HTR-8/SVneo (cell line): ENCODE measurements at regions not wholly inside any gene's neighbourhood (a gene's known extent, or its start where the extent isn't known, plus 50 kb on each side); places are given as distances from the start of the nearest gene placed in this dataset.

ENCODE experiments used
- DNase-seq: peaks from one replicate; pipeline ENCODE4 v3.0.0; 2011; ENCODE audit warnings: low spot score, mixed read lengths; ENCODE audit not compliant: insufficient read length
- FAIRE-seq: peaks from 2 replicates; lab custom pipeline; 2011; peaks lifted over from hg19 to GRCh38; lab: Jason Lieb, UNC

GRCh38 chr2:21657445-21657844 lies 533.7 kb downstream of the TDRD15 start:
- no peak for DNase-seq
- no peak for FAIRE-seq

DNA sequence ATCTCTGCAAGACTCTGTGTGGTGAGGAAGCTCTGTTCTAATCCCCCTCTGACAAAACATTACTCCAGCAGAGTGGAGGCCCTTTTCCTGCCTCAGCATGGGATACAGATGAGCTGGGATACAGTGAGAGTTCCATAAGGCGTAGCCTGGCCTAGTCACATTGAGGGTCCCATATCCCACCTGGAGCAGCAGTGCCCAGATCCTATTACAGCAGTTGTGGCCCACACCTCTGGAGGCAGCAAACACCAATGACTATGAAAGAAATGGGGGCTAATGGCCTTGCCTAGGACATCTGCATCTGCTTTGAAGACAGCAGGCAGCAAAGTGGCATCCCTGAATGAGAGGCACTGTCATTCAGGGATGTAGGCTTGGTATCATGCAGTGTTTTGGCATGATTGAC lies 534.5 kb downstream of the TDRD15 start:
- FAIRE-seq, result no peak
- DNase-seq, result no peak

DNA sequence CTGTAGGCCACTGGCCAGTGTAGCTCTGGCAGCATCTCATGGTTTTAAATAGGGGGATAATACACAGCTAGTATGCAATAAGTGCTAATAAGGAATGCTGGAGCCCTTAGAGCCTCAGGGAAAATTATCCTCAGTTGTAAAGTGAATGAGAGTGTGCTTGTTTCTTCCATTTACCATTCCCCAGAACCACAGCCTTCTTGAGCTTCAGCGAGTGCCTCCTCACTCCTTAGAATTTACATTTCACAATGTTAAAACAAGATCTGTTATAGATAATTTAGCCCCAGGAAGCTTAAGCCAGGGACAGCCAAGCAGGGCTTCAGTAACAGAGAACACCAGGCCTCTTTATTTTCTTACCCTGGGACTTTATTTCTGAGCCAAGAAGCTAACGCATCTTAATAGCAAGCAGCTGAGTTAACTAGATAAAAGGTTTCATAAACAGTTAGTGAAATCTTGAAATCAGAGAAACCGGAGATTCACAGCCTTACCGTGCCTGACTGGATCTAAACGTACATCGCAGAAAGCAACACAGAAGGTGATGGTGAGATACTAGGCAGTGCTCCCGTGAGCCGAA lies 535.2 kb downstream of the TDRD15 start:
- no peak for DNase-seq
- FAIRE-seq, result no peak

GRCh38 chr2:21664083-21664482 lies 540.3 kb downstream of the TDRD15 start:
- DNase-seq (no peak), FAIRE-seq (no peak)

- FAIRE-seq, result no peak
- no peak for DNase-seq
Observed at GRCh38 chr2:21667638-21668037, 543.9 kb downstream of the TDRD15 start.

GRCh38 chr2:21668078-21668710 lies 544.4 kb downstream of the TDRD15 start:
- no peak for DNase-seq
- no peak for FAIRE-seq

DNA sequence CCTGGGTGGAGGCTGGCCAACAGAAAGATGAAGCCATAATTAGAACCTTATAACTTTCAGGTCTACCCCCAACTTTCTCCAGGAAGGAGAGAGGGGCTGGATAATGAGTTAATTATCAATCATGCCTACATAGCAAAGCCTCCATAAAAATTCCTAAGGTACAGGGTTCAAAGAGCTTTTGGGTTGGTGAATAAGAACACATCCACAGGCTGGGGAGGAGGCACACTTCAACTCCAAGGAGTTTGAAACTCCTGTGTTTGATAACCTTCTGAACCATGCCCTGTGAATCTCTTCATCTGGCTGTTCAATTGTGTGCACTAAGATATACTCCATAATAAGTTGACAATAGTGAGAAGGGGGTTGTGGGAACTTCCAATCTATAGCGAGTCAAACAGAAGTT lies 552.3 kb downstream of the TDRD15 start:
- DNase-seq (no peak), FAIRE-seq (no peak)

GRCh38 chr2:21676676-21677075 lies 552.9 kb downstream of the TDRD15 start:
- FAIRE-seq, result no peak
- no peak for DNase-seq

DNA sequence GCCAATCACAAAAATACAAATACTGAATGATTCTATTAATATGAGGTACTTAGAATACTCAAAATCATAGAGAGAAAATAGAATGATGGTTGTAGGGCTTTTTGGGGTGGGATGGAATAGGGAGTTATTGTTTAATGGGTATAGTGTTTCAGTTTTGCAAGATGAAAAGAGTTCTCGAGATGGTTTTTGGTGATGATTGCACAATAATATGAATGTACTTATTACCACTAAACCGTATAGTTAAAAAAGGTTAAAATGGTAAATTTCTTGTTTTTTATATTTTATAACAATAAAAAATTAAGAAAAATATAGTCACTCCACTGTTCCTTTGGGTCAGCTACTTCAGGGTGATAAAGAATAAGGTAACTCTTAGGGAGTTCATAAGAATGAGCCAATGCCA lies 560.1 kb downstream of the TDRD15 start:
- no peak for FAIRE-seq

GRCh38 chr2:21687589-21687988 lies 563.8 kb downstream of the TDRD15 start:
- no peak for FAIRE-seq
- no peak for DNase-seq

More for the DNA sequence above, 560.1 kb downstream of the TDRD15 start:
- DNase-seq, result no peak

GRCh38 chr2:21690005-21690404 lies 566.2 kb downstream of the TDRD15 start:
- DNase-seq (no peak), FAIRE-seq (no peak)

GRCh38 chr2:21693081-21693480 lies 569.3 kb downstream of the TDRD15 start:
- FAIRE-seq (no peak), DNase-seq (no peak)

DNA sequence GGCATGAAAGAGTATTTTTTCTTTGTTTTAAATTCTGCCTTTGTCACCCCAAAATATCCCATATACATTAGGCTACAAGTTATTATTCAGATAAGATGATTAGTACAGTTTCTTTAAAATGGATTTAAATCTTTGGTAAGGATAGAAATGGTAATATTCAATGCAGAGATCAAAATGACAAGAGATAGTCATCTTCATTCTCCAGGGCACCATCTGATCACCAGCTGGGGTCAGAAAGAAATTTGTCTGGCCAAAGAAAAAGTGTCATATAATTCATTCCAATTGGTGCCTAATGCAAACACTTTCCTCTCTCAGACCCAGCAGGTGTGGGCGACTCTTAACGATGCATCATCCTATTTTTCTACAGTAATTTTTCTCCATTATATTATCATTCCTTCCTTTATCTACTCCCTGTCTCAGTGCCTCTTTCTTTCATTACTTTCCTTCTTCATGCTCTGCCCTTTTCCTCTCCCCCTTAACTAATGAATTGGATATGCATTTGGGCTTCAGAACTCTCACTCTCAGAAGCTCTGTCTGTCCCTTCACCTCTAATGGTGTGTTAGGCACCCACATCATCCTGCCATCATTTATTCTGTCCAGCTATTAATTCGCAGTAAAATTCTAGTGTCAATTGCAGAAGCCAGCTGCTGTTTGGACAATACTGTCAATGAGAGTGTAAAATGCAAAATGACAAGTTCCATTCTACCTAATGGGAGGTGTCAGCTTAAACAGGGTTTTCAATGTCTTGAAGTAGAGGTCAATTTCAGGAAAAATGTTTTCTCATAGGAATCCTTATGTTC lies 570.5 kb downstream of the TDRD15 start:
- no peak for DNase-seq
- no peak for FAIRE-seq

DNA sequence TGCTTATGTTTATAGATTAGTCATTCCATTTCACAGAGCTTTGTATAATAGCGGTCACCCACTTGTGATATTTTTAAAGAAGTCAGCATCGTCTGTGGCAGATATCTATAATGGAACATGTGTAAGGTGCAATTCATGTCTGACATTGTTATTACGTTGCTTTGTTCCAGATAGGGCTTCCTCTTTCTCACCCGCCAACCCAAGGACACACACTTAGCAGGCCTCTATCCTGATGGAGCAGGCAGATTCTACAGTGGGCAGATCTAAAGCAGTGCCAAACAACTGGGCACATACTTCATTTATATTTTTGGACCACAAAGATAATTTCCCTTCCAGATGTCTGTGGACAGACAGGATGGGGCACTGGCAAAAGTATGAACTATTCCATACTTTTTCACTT lies 573.1 kb downstream of the TDRD15 start:
- FAIRE-seq, result no peak
- DNase-seq, result no peak

DNA sequence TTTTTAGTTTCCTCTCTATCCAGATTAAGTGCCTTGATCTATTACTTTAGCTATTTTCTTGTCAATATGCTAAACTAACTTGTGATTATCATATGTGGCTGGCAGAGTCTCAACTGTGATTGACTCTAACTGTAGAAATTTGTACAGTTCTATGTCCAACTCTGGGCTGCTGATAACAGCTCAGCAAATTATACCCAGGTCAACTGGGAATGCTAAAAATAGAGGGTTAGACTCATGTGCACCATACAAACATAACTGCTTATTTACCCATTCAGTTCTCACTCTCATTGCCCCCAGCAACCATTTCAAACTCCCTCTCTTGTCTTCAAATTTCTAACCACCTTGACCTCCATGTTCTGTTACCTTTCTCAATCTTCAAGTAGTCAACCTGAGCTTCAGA lies 576.9 kb downstream of the TDRD15 start:
- DNase-seq, result no peak

GRCh38 chr2:21710031-21710430 lies 586.3 kb downstream of the TDRD15 start:
- DNase-seq (no peak), FAIRE-seq (no peak)

More for the DNA sequence above, 576.9 kb downstream of the TDRD15 start:
- FAIRE-seq, result no peak

DNA sequence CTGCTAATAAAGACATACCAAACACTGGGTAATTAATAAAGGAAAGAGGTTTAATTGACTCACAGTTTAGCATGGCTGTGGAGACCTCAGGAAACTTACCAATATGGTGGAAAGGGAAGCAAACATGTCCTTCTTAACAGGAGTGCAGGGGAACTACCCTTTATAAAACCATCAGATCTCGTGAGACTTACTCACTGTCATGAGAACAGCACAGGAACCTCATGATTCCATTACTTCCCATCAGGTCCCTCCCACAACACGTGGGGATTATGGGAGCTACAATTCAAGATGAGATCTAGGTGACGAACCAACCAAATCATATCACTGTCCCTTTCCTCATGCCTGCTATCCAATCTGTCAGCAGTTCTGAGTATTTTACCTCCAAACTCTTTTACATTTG lies 586.7 kb downstream of the TDRD15 start:
- no peak for DNase-seq
- no peak for FAIRE-seq

DNA sequence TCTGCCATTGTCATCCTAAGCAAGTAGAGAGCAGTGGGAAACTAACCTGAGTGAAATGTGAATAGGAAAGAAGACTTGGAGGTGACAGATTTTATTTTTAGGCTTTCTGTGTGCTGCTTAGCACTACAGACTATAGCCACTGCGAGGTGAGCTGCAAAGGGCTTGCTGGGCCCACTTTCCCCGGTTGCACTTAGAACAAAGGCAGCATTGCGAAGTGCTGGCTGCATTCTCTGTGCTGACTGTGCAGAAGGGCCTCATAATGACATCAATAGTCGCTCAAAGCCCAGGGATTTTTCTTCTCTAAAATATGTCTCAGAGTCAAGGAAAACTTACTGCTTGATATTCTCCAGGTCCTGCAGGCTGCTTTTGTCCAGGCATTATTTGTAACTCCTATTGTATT lies 592.1 kb downstream of the TDRD15 start:
- DNase-seq (no peak), FAIRE-seq (no peak)

DNA sequence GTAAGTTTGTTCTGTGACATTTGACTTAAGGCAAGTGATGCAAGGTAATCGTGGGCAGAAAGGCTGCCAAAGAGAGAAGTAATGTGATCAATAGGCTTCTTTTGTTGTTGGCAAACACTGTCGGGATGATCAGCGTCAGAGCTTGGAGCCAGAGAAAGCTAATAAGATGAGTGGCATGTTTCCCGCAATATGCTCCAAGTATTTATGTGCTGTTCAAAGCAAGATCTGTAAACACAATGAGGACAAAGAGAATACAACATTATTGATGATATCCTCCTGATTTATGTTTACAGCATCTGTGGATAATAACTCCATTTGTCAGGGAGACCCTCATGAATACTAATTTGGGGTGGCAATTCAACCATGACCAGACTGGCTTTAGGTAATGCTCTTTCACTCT lies 603.3 kb downstream of the TDRD15 start:
- FAIRE-seq, result no peak
- no peak for DNase-seq

GRCh38 chr2:21728133-21728532 lies 604.4 kb downstream of the TDRD15 start:
- FAIRE-seq, result no peak

DNA sequence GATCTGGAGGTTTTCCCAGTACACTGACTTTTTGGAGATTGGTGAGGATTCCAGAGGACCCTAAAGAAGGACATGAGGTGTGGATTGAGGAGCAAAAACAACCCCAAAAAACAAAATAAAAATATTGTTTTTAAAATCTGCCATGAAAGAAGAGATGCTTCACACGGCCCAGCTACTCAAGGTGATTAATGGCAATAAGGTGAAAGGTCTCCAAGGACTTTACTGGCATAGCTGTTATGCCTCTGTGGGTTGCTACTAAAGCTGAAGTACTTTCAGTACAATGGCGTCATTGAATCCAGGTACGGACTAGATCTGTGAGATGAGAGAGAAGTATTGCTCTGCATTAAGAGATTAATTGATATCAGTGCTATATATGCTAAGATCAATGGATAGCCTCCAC lies 606.4 kb downstream of the TDRD15 start:
- FAIRE-seq (no peak), DNase-seq (no peak)

More at GRCh38 chr2:21728133-21728532, 604.4 kb downstream of the TDRD15 start:
- DNase-seq, result no peak
